NB4 (cell line): ENCODE measurements at regions not wholly inside any gene's neighbourhood (a gene's known extent, or its start where the extent isn't known, plus 50 kb on each side); places are given as distances from the start of the nearest gene placed in this dataset.
"Not testable (repeated sequence)": the region's sequence is repeated elsewhere in the genome, so short reads cannot be mapped to it uniquely, and the experiment has no call there.

Experiments
- CTCF ChIP-seq: IDR thresholded peaks from one replicate; pipeline ENCODE4 v1.5.1; 2012; ENCODE audit warnings: low read depth, low read length
- MAX ChIP-seq: IDR thresholded peaks from 2 replicates; pipeline ENCODE4 v1.6.1; 2011; ENCODE audit warnings: low read depth, low read length
- MYC ChIP-seq: IDR thresholded peaks from 2 replicates; pipeline ENCODE4 v1.6.1; 2011; ENCODE audit warnings: low read depth, low read length
- POLR2A ChIP-seq: IDR thresholded peaks from 2 replicates; pipeline ENCODE4 v1.6.1; 2011; ENCODE audit warnings: mild to moderate bottlenecking; ENCODE audit not compliant: insufficient read length; ENCODE audit errors: extremely low read depth

- TF ChIP-seq CTCF, POLR2A, MAX, MYC: not testable (repeated sequence)
Measured at GRCh38 chr21:9747870-9748269, 773.5 kb upstream of the TPTE start.
